ENCODE measurements at regions not wholly inside any gene's neighbourhood (a gene's known extent, or its start where the extent isn't known, plus 50 kb on each side); places are given as distances from the start of the nearest gene placed in this dataset.

DNA sequence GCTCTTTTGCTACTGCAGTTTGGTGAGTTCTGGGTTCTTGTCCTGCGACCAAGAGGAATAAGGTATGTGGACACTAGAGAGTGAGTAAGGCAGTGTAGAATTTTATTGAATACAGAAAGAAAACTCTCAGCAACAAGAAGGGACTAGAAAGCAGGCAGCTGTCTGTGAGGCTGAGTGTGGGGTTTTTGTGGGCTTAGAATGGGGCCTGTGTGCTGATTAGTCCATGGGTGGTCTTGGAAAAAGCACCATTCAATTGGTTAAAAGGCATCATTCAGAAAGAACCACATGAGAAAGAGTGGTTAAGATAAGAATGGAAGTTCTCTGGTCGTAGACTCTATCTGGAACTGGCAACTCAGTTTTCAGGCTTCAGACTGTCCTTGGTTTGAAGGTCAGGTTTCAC, 298.8 kb downstream of the TGFB2 start:
- Histone ChIP-seq H3K36me3 (replicated peaks) (no peaks in the 10 kb centered on the region), H3K27me3 (replicated peaks) (no peaks in the 10 kb centered on the region), H3K27ac (no peak overlapping the region), H3K4me3 (ENCODE audit: low read depth, low read length) (no peak overlapping the region)
- DNase-seq = no peak
- in situ Hi-C loops (cut with HindIII; ENCODE audit: low pct_ligation_motif_present, low sequenced_read_pairs) = no loop called here
- TF ChIP-seq, protein P1, sequence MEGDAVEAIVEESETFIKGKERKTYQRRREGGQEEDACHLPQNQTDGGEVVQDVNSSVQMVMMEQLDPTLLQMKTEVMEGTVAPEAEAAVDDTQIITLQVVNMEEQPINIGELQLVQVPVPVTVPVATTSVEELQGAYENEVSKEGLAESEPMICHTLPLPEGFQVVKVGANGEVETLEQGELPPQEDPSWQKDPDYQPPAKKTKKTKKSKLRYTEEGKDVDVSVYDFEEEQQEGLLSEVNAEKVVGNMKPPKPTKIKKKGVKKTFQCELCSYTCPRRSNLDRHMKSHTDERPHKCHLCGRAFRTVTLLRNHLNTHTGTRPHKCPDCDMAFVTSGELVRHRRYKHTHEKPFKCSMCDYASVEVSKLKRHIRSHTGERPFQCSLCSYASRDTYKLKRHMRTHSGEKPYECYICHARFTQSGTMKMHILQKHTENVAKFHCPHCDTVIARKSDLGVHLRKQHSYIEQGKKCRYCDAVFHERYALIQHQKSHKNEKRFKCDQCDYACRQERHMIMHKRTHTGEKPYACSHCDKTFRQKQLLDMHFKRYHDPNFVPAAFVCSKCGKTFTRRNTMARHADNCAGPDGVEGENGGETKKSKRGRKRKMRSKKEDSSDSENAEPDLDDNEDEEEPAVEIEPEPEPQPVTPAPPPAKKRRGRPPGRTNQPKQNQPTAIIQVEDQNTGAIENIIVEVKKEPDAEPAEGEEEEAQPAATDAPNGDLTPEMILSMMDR (IDR thresholded peaks at IDR 0.05; ENCODE audit: low read depth, low read length, missing control alignments) = no peak

DNA sequence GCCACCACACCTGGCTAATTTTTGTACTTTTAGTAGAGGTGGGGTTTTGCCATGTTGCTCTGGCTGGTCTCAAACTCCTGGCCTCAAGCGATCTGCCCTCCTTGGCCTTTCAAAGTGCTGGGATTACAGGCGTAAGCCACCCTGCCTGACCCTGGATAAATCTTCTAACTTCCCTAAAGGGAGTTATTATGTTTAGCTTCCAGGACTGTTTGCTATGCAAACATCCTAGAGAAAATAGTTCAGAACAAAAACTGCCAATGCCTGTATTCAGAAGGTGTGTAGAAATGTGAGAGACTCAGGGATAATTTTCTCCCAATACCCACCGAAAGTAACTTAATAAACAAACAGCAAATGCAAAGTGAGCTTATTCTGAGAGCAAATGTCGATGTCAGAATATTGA, 301.2 kb downstream of the TGFB2 start:
- in situ Hi-C loops (cut with HindIII; ENCODE audit: low pct_ligation_motif_present, low sequenced_read_pairs) = no loop called here
- no peak for DNase-seq

DNA sequence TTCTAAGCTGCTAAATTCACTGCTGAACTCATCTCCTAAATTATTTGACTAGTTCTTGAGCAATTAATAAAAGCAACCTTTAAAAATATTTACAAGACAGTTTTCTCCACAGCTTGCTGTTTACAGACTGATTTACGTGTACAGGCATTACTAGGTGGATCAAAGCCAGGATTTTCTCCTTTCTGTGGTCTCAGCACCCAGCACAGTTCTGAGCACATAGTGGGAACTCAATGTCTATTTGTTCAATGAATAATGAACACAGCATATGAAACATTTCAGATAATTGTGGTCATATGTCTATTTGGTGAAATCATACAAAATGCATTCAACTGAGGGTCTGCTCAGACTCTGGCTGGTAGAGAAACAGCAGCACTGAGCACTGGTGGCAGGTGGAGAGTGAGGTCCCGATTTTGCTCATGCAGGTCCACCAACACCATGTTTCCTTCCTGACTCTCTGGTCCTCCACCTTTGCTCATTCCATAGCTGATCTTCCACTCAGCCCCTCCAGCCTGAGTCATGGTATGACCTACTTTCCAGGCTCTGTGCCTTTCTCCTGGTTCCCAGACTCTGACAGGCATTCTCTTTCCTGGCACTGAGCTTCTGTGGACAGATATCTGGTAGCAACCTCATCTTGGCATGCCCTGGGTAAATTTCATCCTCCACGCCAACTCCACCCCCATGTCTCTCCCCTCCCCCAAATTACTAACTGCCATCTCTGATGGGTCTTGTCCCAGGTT, 311.3 kb downstream of the TGFB2 start:
- Histone ChIP-seq H3K36me3 (replicated peaks) (no peaks in the 10 kb centered on the region), H3K27ac (no peak overlapping the region), H3K4me3 (ENCODE audit: low read depth, low read length) (no peak overlapping the region), H3K27me3 (replicated peaks) (no peaks in the 10 kb centered on the region)
- TF ChIP-seq, protein P1 (IDR thresholded peaks at IDR 0.05; ENCODE audit: low read depth, low read length, missing control alignments) = no peak
- peak; percentile 53 for DNase-seq
- in situ Hi-C loops (cut with HindIII; ENCODE audit: low pct_ligation_motif_present, low sequenced_read_pairs) = no loop called here

More for the DNA sequence above, 301.2 kb downstream of the TGFB2 start:
- no peak overlapping the region for H3K27ac ChIP-seq
- no peak overlapping the region for H3K4me3 ChIP-seq (ENCODE audit: low read depth, low read length)
- H3K27me3 ChIP-seq (replicated peaks) = no peaks in the 10 kb centered on the region
- TF ChIP-seq, protein P1 (IDR thresholded peaks at IDR 0.05; ENCODE audit: low read depth, low read length, missing control alignments) = no peak
- H3K36me3 ChIP-seq (replicated peaks) = no peaks in the 10 kb centered on the region

DNA sequence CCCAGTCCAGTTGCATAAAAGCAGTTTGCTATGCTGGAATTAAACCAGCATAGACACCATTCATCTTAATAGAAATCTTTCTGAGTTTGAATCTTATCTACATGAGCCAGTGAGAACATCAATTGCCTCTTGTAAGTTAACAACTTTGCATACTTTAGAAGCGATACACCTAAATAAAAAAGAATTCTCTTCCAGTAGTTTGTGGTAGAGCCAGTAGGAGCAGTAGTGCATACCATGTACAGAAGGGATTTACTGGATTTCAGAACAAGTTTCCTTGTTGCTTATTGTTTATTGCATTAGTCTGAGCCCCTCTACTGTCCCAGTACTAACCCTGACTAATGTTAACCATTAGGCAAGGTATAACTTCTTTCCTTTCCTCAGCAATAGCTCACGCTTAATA, 313.1 kb downstream of the TGFB2 start:
- in situ Hi-C loops (cut with HindIII; ENCODE audit: low pct_ligation_motif_present, low sequenced_read_pairs) = no loop called here
- H3K27me3 ChIP-seq (replicated peaks) = no peaks in the 10 kb centered on the region
- H3K36me3 ChIP-seq (replicated peaks) = no peaks in the 10 kb centered on the region
- peak overlapping the region; percentile 77 for H3K27ac ChIP-seq
- no peak overlapping the region for H3K4me3 ChIP-seq (ENCODE audit: low read depth, low read length)
- TF ChIP-seq, protein P1 (IDR thresholded peaks at IDR 0.05; ENCODE audit: low read depth, low read length, missing control alignments) = no peak
- DNase-seq = no peak

DNA sequence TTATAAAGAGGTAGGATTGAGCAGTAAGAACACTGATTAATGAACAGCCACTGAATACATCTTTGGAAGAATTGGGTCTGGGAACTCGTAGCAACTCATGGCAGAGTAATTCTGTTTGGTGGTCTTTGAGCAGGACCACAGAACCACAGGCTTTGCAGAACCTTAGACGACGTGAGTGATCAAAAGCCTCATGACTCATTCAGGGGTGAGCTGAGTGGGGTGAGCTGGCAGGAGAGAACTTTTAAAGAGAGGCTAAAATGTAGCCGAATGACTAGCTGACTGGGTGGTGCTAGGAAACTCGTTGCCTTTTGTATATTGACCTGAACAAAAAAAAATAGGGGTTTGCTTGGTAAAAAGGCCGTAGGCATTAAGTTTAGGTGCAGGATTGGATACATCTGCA, 313.8 kb downstream of the TGFB2 start:
- Histone ChIP-seq H3K4me3 (ENCODE audit: low read depth, low read length) (no peak overlapping the region), H3K27ac (peak overlapping the region; percentile 77), H3K27me3 (replicated peaks) (no peaks in the 10 kb centered on the region), H3K36me3 (replicated peaks) (no peaks in the 10 kb centered on the region)
- TF ChIP-seq, protein P1 (IDR thresholded peaks at IDR 0.05; ENCODE audit: low read depth, low read length, missing control alignments) = no peak
- peak; percentile 89 for DNase-seq
- in situ Hi-C loops (cut with HindIII; ENCODE audit: low pct_ligation_motif_present, low sequenced_read_pairs) = no loop called here
